Fibroblast of skin of left quadriceps (primary cell): ENCODE measurements at regions not wholly inside any gene's neighbourhood (a gene's known extent, or its start where the extent isn't known, plus 50 kb on each side); places are given as distances from the start of the nearest gene placed in this dataset.

ENCODE experiments used
- DNase-seq, 2 experiments: peaks; one replicate each; pipeline ENCODE4 v3.0.0-alpha.2; 2013; ENCODE audit warnings: low read depth in 2 of 2

- DNase-seq = no peak
Observed at GRCh38 chr16:79662669-79663313, 62.3 kb upstream of the MAF start.

- DNase-seq = no peak
Observed at GRCh38 chr16:79662122-79662521, 61.6 kb upstream of the MAF start.

- DNase-seq = no peak
Observed at GRCh38 chr16:79661578-79661977, 61.0 kb upstream of the MAF start.

GRCh38 chr16:79659344-79659743, 58.8 kb upstream of the MAF start:
- no peak for DNase-seq

GRCh38 chr16:79658301-79659033, 57.9 kb upstream of the MAF start:
- peak; percentile 41 to 50 for DNase-seq

- no peak for DNase-seq
Observed at GRCh38 chr16:79656553-79657115, 56.1 kb upstream of the MAF start.

- peak; percentile 24 to 34 for DNase-seq
Observed at GRCh38 chr16:79653373-79653891, 52.9 kb upstream of the MAF start.

- peak in 1 of 2 experiments; percentile 2 for DNase-seq
Observed at GRCh38 chr16:79651363-79651762, 50.8 kb upstream of the MAF start.
